GM10266 (cell line): ENCODE measurements at regions not wholly inside any gene's neighbourhood (a gene's known extent, or its start where the extent isn't known, plus 50 kb on each side); places are given as distances from the start of the nearest gene placed in this dataset.

Experiments
- DNase-seq: peaks from one replicate; pipeline ENCODE4 v3.0.0; 2012; ENCODE audit errors: extremely low spot score
- TF ChIP-seq, protein P1 (sequence below): IDR thresholded peaks from 2 replicates; pipeline ENCODE4 v1.5.1; 2012; ENCODE audit warnings: mild to moderate bottlenecking, low read depth; ENCODE audit not compliant: control insufficient read depth, insufficient read depth; ENCODE audit errors: missing control alignments

DNA sequence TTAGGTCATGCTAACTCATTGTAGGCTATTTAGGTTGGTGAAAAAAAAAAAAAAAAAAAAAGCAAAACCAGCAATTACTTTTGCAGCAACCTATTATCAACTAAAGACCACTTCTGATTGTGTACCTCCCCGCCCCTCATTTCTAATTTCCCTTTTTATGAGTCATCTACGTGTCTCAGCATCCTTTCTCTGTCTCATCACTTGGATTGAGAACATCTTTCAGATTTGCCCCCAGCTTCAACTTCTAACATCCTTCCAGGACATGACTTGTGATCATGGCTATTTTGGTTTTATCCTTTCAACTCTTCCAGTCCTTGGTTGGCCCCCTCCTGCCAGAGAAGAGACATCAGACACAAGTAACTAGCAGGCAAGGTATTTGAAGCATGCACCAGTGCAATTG, 156.7 kb upstream of the CCN2 start:
- DNase-seq: no peak
- TF ChIP-seq, protein P1, sequence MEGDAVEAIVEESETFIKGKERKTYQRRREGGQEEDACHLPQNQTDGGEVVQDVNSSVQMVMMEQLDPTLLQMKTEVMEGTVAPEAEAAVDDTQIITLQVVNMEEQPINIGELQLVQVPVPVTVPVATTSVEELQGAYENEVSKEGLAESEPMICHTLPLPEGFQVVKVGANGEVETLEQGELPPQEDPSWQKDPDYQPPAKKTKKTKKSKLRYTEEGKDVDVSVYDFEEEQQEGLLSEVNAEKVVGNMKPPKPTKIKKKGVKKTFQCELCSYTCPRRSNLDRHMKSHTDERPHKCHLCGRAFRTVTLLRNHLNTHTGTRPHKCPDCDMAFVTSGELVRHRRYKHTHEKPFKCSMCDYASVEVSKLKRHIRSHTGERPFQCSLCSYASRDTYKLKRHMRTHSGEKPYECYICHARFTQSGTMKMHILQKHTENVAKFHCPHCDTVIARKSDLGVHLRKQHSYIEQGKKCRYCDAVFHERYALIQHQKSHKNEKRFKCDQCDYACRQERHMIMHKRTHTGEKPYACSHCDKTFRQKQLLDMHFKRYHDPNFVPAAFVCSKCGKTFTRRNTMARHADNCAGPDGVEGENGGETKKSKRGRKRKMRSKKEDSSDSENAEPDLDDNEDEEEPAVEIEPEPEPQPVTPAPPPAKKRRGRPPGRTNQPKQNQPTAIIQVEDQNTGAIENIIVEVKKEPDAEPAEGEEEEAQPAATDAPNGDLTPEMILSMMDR: no peak

DNA sequence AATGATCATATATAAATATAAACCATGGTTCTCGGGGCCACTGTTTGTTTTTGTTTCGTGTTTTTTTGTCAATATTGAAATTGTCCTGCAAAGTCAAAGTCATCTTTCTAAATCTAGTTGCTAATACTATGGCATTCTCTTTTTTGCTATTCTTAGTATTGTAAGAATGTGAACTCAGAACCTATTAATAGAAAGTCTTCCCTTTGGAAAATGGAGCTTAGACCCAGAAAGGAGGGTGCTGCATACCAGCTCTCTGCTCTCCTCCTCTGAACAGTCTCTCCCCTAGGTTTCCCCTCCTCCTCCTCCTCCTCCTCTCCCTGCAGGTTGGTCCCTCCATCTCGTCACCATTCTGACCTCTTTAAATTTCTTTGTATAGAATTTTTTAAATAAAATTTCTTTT, 150.4 kb upstream of the CCN2 start:
- no peak for DNase-seq
- TF ChIP-seq, protein P1: no peak

DNA sequence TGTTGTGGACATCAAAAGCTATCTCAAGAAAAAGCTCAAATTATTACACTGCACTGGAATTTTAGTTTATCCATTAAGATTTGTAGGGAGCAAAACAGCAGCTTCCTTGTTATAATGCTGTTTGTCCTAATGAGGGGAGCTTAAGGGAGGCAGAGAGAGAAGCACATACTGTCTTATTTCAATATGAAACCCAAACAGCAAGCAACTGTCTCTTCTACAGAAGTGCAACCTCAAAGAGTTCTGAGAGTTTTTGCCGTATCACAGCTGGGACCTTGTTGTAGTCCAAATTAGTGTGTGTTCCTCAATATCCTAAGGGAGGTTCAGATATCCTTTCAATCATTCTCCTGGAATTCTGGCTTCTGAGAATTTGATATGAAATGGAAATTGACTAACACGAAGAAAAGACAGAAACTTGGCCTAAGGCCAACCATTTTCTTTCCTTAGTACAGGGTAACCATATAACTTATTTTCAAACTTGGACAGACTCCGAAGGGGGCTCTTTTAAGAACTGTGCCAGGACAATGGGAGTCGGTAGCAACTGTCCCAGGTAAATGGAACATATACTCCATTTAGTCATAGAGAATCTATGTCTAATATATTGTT, 149.3 kb upstream of the CCN2 start:
- TF ChIP-seq, protein P1: no peak
- no peak for DNase-seq

DNA sequence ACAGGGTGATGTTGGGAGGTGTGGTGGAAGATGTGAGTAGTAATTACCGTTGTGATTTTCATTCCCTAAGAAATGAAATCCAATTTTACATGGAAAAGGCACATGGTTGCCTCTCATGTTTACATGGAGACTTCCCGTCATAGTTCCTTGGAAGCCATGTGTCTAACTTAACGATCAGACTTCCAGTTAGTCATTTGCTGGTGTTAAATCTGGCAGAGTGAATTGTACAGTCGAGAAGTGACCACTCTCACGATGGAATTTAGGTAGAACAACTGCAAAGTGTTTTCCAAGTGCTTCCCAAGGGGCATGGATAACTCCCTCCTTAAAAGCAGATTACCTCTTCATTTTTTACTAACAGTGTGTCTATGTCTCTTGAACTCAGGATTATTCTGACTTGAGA, 145.8 kb upstream of the CCN2 start:
- TF ChIP-seq, protein P1: no peak
- DNase-seq: no peak

DNA sequence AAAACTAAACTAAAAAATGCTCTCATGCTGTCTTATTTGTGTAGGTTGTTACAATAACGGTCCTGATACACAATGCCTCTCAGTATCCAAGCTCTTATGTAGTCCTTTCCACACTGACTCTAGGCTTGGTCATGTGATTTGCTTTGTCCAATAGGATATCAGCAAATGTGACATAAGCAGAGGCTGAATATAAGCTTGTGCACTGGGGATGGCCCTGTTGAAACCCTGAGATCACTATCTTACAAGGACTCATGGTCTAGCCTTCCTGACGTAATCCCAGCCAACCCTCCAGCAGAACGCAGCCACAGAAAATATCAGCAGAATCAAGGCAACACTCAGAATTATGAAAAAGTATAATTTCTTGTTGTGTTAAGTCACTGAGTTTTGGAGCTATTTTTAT, 145.1 kb upstream of the CCN2 start:
- DNase-seq: no peak
- TF ChIP-seq, protein P1: no peak

DNA sequence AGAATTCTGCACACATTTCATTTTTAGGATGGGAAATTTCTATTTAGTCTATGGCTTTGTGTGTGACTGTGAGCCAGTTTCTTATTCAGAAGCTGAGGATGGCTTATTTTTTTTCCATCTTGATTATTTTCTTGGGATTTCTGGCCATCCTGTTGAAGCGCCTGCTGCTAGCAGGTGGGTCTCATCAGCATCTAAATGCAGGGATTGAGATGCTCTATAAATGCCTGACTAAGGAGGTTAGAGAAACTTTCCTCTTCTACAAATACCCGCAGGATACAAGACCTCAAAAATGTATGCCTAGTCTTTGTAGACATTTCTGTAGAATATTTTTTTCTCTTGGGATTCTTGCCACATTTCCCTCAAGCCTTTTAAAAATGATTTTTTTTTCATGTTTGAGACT, 138.0 kb upstream of the CCN2 start:
- TF ChIP-seq, protein P1: no peak

DNA sequence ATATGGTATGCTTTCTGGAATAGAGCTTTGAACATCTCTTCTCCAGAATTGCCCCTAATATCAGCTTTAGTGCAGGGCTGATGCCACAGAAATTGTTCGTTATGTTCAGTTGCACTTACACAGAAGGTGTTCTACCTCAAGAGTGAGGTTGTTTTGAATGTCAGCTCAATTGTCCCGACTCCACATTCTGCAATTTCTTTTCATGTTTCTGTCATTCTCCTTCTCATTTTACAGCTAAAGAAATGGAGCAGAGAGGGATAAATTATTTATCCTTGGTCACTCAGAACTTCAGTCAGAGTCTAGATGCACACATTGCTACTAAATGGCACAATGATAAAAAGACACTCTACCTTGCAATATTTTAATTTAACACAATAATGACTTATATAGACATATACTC, 137.0 kb upstream of the CCN2 start:
- no peak for DNase-seq
- TF ChIP-seq, protein P1: no peak

More for the DNA sequence above, 138.0 kb upstream of the CCN2 start:
- no peak for DNase-seq
